IPS-18c (cell line): ENCODE measurements at regions not wholly inside any gene's neighbourhood (a gene's known extent, or its start where the extent isn't known, plus 50 kb on each side); places are given as distances from the start of the nearest gene placed in this dataset.

Experiments used
- H3K4me3 ChIP-seq: 2 replicates; pipeline ENCODE4 v1.7.0; 2013; ENCODE audit warnings: low read depth, mild to moderate bottlenecking, low read length, moderate library complexity; ENCODE audit not compliant: insufficient read depth
- H3K9me3 ChIP-seq: one replicate; pipeline ENCODE4 v1.6.1; 2013; ENCODE audit warnings: mild to moderate bottlenecking, low read length, moderate library complexity; ENCODE audit not compliant: control insufficient read depth, insufficient read depth

GRCh38 chr5:167730121-167730520, 561.3 kb upstream of the WWC1 start:
- Histone ChIP-seq H3K4me3 (no peak overlapping the region), H3K9me3 (no peaks in the 10 kb centered on the region)

- H3K4me3 ChIP-seq, result no peak overlapping the region
- H3K9me3 ChIP-seq, result no peaks in the 10 kb centered on the region
These were observed 560.8 kb upstream of the WWC1 start for GRCh38 chr5:167730656-167731055.

GRCh38 chr5:167731951-167732350, 559.5 kb upstream of the WWC1 start:
- no peak overlapping the region for H3K4me3 ChIP-seq
- no peaks in the 10 kb centered on the region for H3K9me3 ChIP-seq

- H3K9me3 ChIP-seq, result no peaks in the 10 kb centered on the region
- no peak overlapping the region for H3K4me3 ChIP-seq
These were observed 558.9 kb upstream of the WWC1 start for GRCh38 chr5:167732499-167732898.

GRCh38 chr5:167736992-167737391, 554.5 kb upstream of the WWC1 start:
- H3K9me3 ChIP-seq, result no peaks in the 10 kb centered on the region
- no peak overlapping the region for H3K4me3 ChIP-seq

GRCh38 chr5:167743695-167744464, 547.6 kb upstream of the WWC1 start:
- Histone ChIP-seq H3K9me3 (no peaks in the 10 kb centered on the region), H3K4me3 (no peak overlapping the region)

GRCh38 chr5:167745868-167746267, 545.6 kb upstream of the WWC1 start:
- Histone ChIP-seq H3K4me3 (no peak overlapping the region), H3K9me3 (peaks cover under 1% of the 10 kb centered on the region)

- Histone ChIP-seq H3K4me3 (no peak overlapping the region), H3K9me3 (peaks cover 2% of the 10 kb centered on the region)
These were observed 540.9 kb upstream of the WWC1 start for GRCh38 chr5:167750586-167750985.

GRCh38 chr5:167752936-167753335, 538.5 kb upstream of the WWC1 start:
- peaks cover 2% of the 10 kb centered on the region for H3K9me3 ChIP-seq
- no peak overlapping the region for H3K4me3 ChIP-seq

- no peak overlapping the region for H3K4me3 ChIP-seq
- peaks cover 2% of the 10 kb centered on the region for H3K9me3 ChIP-seq
These were observed 537.5 kb upstream of the WWC1 start for GRCh38 chr5:167753725-167754490.

- peaks cover 2% of the 10 kb centered on the region for H3K9me3 ChIP-seq
- H3K4me3 ChIP-seq, result no peak overlapping the region
These were observed 536.9 kb upstream of the WWC1 start for GRCh38 chr5:167754501-167755021.

- H3K4me3 ChIP-seq, result no peak overlapping the region
These were observed 536.0 kb upstream of the WWC1 start for GRCh38 chr5:167755420-167755819.

GRCh38 chr5:167759057-167759821, 532.2 kb upstream of the WWC1 start:
- H3K4me3 ChIP-seq, result no peak overlapping the region
- H3K9me3 ChIP-seq, result no peaks in the 10 kb centered on the region

More at GRCh38 chr5:167755420-167755819, 536.0 kb upstream of the WWC1 start:
- peaks cover 2% of the 10 kb centered on the region for H3K9me3 ChIP-seq

- H3K4me3 ChIP-seq, result no peak overlapping the region
- no peaks in the 10 kb centered on the region for H3K9me3 ChIP-seq
These were observed 527.7 kb upstream of the WWC1 start for GRCh38 chr5:167763772-167764171.

GRCh38 chr5:167764641-167765289, 526.7 kb upstream of the WWC1 start:
- no peak overlapping the region for H3K4me3 ChIP-seq

GRCh38 chr5:167765352-167765751, 526.1 kb upstream of the WWC1 start:
- Histone ChIP-seq H3K9me3 (no peaks in the 10 kb centered on the region), H3K4me3 (no peak overlapping the region)

More at GRCh38 chr5:167764641-167765289, 526.7 kb upstream of the WWC1 start:
- H3K9me3 ChIP-seq, result no peaks in the 10 kb centered on the region

- Histone ChIP-seq H3K9me3 (no peaks in the 10 kb centered on the region), H3K4me3 (no peak overlapping the region)
These were observed 524.5 kb upstream of the WWC1 start for GRCh38 chr5:167766957-167767356.
